ENCODE measurements at regions not wholly inside any gene's neighbourhood (a gene's known extent, or its start where the extent isn't known, plus 50 kb on each side); places are given as distances from the start of the nearest gene placed in this dataset.

- in situ Hi-C loops (cut with MboI; ENCODE audit: low sequenced_read_pairs, unreplicated experiment) = no loop called here
- no peak for DNase-seq (ENCODE audit: low spot score)
Observed at GRCh38 chr1:102182603-102183260, 186.0 kb upstream of the OLFM3 start.

GRCh38 chr1:102181341-102181740, 184.6 kb upstream of the OLFM3 start:
- no peak for DNase-seq (ENCODE audit: low spot score)
- TF ChIP-seq CTCF (IDR thresholded peaks at IDR 0.05; ENCODE audit: borderline replicate concordance, control extremely low read depth, extremely low read depth, insufficient read depth, missing control alignments) = no peak
- in situ Hi-C loops (cut with MboI; ENCODE audit: low sequenced_read_pairs, unreplicated experiment) = no loop called here

More at GRCh38 chr1:102182603-102183260, 186.0 kb upstream of the OLFM3 start:
- TF ChIP-seq CTCF (IDR thresholded peaks at IDR 0.05; ENCODE audit: borderline replicate concordance, control extremely low read depth, extremely low read depth, insufficient read depth, missing control alignments) = no peak

- in situ Hi-C loops (cut with MboI; ENCODE audit: low sequenced_read_pairs, unreplicated experiment) = no loop called here
- TF ChIP-seq CTCF (IDR thresholded peaks at IDR 0.05; ENCODE audit: borderline replicate concordance, control extremely low read depth, extremely low read depth, insufficient read depth, missing control alignments) = no peak
- DNase-seq (ENCODE audit: low spot score) = no peak
Observed at GRCh38 chr1:102178480-102178879, 181.8 kb upstream of the OLFM3 start.

- in situ Hi-C loops (cut with MboI; ENCODE audit: low sequenced_read_pairs, unreplicated experiment) = no loop called here
- no peak for DNase-seq (ENCODE audit: low spot score)
- peak; percentile 67 for TF ChIP-seq CTCF (IDR thresholded peaks at IDR 0.05; ENCODE audit: borderline replicate concordance, control extremely low read depth, extremely low read depth, insufficient read depth, missing control alignments)
Observed at GRCh38 chr1:102174259-102174863, 177.6 kb upstream of the OLFM3 start.

GRCh38 chr1:102172200-102172599, 175.5 kb upstream of the OLFM3 start:
- in situ Hi-C loops (cut with MboI; ENCODE audit: low sequenced_read_pairs, unreplicated experiment) = no loop called here
- DNase-seq (ENCODE audit: low spot score) = no peak
- no peak for TF ChIP-seq CTCF (IDR thresholded peaks at IDR 0.05; ENCODE audit: borderline replicate concordance, control extremely low read depth, extremely low read depth, insufficient read depth, missing control alignments)

GRCh38 chr1:102163799-102164198, 167.1 kb upstream of the OLFM3 start:
- no peak for TF ChIP-seq CTCF (IDR thresholded peaks at IDR 0.05; ENCODE audit: borderline replicate concordance, control extremely low read depth, extremely low read depth, insufficient read depth, missing control alignments)
- DNase-seq (ENCODE audit: low spot score) = no peak
- in situ Hi-C loops (cut with MboI; ENCODE audit: low sequenced_read_pairs, unreplicated experiment) = no loop called here
